ENCODE measurements at regions not wholly inside any gene's neighbourhood (a gene's known extent, or its start where the extent isn't known, plus 50 kb on each side); places are given as distances from the start of the nearest gene placed in this dataset.

DNA sequence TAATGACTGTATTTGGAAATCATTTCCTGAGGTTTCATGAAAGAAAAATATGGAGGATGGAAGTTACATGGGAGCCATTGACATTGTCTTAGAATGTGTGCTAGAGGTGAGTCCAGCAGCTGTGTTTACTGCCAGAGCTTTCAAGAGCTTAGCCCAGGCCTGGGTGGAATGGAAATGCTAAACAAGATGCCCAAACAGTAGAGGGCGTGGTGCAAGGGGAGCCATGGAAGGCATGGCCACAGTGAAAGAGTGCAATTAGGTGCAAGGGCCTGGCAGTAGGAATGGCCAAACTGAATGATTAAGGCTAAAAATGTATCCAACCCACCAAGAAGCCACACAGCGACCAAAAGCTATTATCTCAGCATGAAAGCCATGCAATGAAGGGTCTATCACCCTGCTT, 257.7 kb upstream of the NR2F2 start:
- TF ChIP-seq CTCF (IDR thresholded peaks at IDR 0.05; ENCODE audit: low read depth, low read length, poor library complexity, severe bottlenecking) = no peak
- TF ChIP-seq EZH2phosphoT487 (IDR thresholded peaks at IDR 0.05; ENCODE audit: borderline replicate concordance, low read length) = no peak

All from DOHH2 (cell line).